GM21381 (cell line): ENCODE measurements at regions not wholly inside any gene's neighbourhood (a gene's known extent, or its start where the extent isn't known, plus 50 kb on each side); places are given as distances from the start of the nearest gene placed in this dataset.
"Not testable (repeated sequence)": the region's sequence is repeated elsewhere in the genome, so short reads cannot be mapped to it uniquely, and the experiment has no call there.

Experiments used
- ATAC-seq: cut with Tn5 transposase; IDR thresholded peaks from one replicate; pipeline ENCODE4 v1.9.1; 2021; ENCODE audit warnings: mild to moderate bottlenecking, moderate library complexity; ENCODE audit not compliant: unreplicated experiment

DNA sequence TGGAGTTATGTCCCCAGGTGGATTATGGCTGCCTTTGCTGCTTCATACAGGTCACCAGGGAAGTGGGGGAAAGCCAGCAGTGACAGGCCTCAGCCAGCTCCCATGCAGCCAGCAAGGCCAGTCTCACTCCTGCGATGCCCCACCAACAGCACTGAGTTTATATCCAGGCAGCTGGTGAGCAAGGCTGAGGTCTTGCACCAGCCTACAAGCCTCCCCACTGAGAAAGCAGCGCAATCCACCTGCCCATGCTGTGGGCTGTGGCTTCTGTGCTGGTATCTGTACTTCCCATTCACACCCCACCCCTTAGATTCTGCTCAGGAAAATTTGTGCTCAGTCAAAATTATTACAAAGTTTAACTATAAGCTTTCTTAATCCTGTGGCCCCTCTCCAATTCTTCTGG is 153.5 kb downstream of the HHIP start:
- no peak for ATAC-seq

GRCh38 chr4:144801731-144802130 is 155.8 kb downstream of the HHIP start:
- no peak for ATAC-seq

GRCh38 chr4:144808034-144808433 is 162.1 kb downstream of the HHIP start:
- ATAC-seq = no peak

GRCh38 chr4:144809056-144809640 is 163.2 kb downstream of the HHIP start:
- no peak for ATAC-seq

- no peak for ATAC-seq
Measured at GRCh38 chr4:144816668-144817067, 170.7 kb downstream of the HHIP start.

DNA sequence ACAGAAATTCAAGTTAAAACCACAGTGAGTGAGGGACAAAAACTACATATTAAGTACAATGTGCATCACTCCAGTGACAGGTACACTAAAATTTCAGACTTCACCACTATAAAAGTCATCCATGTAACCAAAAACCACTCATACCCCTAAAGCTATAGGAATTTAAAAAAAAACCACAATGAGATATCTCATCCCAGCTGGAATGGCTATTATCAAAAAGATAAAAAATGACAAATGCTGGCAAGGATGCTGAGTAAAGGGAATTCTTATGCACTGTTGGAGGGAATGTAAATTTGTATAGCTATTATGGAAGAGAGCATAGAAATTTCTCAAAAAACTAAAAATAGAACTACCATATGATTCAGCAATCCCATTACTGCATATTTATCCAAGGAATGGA is 171.1 kb downstream of the HHIP start:
- ATAC-seq = no peak

- no peak for ATAC-seq
Measured at GRCh38 chr4:144818136-144818535, 172.2 kb downstream of the HHIP start.

DNA sequence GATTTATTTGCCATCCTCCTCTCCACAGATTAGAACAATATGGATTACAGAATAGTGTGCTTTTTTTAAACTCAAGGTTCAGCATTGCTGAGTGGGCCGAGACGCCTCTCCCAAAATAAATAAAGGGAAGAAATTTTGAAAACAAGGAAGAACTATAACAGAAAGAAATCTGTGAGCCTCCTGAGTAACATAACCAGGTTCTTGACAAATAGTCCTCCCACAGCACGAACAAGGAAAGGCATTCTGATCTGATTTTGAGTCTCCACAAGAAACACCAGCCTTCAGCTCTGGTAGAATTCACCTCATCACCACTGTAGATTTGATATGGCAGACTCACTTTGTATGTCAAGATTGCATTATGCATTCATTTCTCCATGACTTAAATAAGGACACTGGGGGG is 173.6 kb downstream of the HHIP start:
- ATAC-seq = no peak

DNA sequence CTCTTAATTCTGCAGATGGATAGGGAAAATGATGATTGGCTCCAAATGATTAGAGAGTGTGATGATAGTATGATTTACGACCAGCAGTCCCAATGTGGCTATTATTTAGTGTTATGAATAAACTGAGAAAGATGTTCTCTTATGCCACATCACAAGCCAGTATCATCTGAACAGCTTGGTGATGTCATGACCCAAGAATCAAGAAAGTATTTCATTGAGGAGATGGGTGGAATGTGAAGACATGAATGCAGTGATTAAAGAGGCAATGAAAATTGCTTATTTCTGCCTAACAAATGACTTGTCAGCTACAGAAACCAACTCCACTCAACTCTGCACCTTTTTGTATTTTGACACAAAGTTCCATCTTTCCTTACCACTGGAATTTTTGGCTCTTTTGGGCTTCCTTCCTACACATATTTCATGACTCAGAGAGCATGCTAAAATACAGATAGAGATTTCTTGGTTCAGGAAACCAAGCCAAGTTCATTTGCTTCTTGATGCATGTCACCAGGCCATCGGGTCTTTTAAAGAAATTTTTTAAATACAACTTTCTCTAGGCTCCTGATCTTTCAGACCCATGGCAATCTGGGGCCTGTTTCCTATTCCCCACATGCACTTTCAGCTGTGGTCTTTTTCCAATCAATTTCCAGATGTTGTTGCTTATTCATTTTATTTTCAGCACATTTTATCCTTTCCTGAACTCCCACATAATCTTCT is 174.2 kb downstream of the HHIP start:
- ATAC-seq = no peak

DNA sequence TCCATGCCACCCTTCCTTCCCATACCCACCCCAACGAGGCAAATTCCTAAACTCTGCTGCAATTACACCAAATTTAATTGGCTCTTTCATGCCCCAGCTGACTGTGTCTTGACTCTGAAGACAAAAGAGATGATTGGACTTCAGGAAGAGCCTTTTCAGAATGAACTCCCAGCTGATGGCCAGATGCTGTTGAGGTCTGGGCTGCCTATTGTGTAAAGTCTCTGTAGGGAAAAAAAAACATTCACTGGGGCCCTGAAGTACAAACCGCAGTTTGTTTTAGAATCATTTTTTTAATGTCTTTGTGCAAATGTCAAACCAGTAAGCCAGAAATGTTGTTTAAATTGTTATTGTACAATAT is 174.8 kb downstream of the HHIP start:
- no peak for ATAC-seq

DNA sequence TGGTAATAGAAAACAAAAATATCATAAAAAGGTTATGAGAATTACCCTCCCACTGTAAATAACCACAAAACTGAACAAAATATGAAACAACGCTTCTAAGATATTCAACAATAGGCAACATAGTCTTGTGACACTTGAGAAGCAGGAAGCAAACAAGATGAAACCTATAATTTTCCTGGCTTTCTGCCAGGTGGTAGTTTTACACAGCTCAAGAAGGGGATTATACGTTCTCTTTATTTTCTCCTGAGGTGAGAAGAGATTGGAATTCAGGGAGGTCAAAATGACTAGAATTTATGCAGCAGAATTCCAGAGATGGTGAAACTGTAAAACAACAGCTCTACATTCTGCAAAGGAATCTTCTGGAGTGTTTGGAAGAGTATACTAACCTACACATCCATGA is 186.0 kb downstream of the HHIP start:
- ATAC-seq = no peak

DNA sequence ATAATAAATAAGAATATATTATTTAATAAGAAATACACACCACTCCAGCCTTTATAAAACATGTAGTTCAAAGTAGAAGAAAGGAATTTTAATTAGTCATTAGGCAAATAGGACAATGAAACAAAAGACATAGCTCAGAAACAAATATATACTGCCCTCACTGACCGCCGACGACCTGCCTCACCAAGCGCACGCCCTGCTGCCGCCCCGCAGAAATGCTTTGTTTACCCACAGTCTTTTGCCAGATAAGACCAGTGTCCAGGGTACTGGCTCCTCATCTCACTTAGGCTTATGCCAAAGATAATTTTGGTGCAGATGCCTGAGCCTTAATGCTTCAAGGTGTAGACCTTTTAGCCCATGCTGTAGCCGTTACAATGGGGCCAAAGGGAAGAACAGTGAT is 199.5 kb downstream of the HHIP start:
- no peak for ATAC-seq

GRCh38 chr4:144851948-144852347 is 206.0 kb downstream of the HHIP start:
- ATAC-seq = no peak

- no peak for ATAC-seq
Measured at GRCh38 chr4:144861471-144861870, 215.5 kb downstream of the HHIP start.

GRCh38 chr4:144862210-144862609 is 216.3 kb downstream of the HHIP start:
- ATAC-seq = no peak

- ATAC-seq = not testable (repeated sequence)
Measured at GRCh38 chr4:144864891-144865290, 218.9 kb downstream of the HHIP start.

DNA sequence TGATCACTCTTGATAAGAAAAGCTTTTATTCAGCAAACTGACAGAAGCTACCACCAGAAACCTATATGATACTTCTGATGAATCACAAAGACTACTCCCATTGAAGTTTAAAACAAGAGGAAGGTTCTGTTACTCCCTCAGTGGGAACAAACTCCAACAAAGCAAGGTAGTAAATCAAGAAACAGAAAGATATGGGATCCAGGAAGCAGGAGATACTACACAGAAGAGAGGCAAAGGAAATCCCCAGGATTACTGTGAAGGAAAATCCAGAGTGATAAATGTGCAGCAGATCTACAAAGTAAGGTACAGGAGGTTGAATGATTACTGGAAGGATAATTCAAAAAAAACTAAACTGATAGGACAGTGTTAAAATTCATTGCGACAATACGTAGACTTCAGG is 222.4 kb downstream of the HHIP start:
- ATAC-seq = no peak

DNA sequence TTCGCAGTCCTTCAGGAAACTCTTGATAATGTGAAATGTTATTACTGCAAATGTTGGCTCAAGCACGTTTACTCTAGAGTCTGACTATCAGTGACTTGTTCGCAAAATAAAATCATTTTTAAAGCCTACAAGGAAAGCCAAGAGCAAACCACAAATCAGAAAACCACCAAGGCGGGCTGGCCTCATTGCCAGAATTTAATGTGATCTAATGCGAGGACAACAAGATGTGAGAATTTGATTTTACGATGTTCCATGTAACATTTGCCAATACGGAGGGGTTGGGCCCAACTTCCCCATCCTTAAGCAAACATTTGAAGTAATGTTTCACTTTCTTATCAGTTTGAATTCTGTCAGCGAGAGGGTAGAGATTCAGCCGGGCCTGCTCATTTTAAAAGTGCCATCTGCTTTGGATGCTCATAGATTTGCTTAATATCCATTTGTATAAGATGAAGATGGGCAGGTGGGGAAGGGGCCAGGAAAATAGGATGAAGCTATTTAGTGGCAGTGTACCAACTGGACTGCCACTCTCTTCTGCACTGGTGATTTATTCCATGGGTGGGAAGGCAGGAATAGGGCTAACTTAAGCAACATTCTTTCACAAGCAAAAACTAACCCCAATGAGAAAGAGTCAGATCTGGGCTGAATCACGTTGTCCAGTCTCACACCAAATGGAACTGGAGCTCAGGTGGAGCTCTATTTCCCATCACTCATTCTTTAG is 225.3 kb downstream of the ANAPC10 start:
- no peak for ATAC-seq

DNA sequence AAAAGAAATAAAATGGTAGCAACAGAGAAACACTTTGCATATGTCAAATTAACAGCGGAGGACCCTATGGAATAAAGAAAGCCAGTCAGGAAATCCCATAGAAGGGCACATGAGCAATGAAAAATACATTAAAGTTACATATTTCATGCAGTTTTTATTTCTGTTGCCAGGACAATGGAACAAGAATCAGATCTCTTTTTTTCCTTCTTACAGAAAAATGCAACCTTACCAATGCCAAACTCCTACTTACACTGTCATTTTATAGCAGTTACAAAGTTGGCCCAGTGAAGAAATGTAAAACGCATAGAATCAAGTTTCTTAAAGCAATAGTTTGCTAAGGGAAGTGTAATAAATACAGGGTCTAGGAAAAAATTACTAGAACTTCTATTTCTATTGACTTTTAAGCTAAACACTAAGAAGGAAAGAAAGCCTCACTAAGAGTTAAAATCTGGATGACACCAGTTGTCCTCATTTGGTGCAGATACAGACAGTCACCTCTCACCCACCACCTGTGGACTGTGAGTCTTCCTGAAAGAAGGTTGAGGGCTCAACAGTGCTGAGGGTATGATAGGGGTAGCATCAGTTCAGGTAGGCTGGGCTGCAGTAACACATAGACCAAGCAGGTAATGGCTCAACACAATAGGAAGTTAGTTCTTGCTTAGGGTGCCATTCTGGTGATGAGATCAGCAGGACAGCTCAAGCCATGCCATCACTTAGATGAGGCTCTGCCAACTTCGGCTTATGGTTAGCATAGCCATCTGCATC is 224.6 kb downstream of the ANAPC10 start:
- no peak for ATAC-seq

DNA sequence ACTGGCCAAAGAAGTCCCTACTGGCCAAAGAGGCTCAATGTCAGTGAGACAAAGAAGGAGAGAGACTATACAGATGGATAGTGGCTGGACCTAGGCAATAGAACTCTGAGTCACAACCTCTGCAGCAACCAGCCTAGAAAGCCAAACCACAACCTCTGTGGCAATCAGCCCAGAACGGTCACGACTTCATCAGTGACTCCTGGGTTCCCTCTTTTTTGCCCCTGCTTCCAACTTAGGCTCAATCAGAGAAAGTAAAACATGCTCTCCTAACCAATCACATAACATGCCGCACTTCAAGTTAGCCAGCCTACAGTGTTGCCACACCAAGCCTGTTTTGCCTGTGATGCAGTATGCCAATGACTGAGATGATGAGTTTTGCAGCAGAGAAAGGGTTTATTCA is 203.4 kb downstream of the ANAPC10 start:
- no peak for ATAC-seq

- ATAC-seq = no peak
Measured at GRCh38 chr4:144899393-144899792, 198.6 kb downstream of the ANAPC10 start.

- ATAC-seq = no peak
Measured at GRCh38 chr4:144901141-144901540, 196.9 kb downstream of the ANAPC10 start.
